Activated naive CD4-positive, alpha-beta T cell treated with anti-CD3 and anti-CD28 coated beads, Interleukin-2, amount 50 U/mL, for 72 hours (primary cell): ENCODE measurements at regions not wholly inside any gene's neighbourhood (a gene's known extent, or its start where the extent isn't known, plus 50 kb on each side); places are given as distances from the start of the nearest gene placed in this dataset.

Source experiments
- ATAC-seq, 2 donors: fragments of 150-1000 bp; cut with Tn5 transposase; 2 replicates each; pipeline ENCODE4 v1.10.0; 2021; ENCODE audit warnings: mild to moderate bottlenecking in 2 of 2, moderate library complexity in 2 of 2
- DNase-seq, 2 donors: peaks; one replicate each; pipeline ENCODE4 v3.0.0; 2021 to 2022; ENCODE audit warnings: low spot score in 2 of 2
- H3K27ac Mint-ChIP-seq, 2 donors: one replicate each; pipeline ENCODE4 v1.8.0; 2022; ENCODE audit warnings: mild to moderate bottlenecking in 2 of 2, mixed read lengths in 2 of 2
- H3K36me3 Mint-ChIP-seq, 2 donors: one replicate each; pipeline ENCODE4 v1.8.0; 2022; ENCODE audit warnings: mixed read lengths in 2 of 2
- H3K9me3 Mint-ChIP-seq, 2 donors: one replicate each; pipeline ENCODE4 v1.8.0; 2022; ENCODE audit warnings: mixed read lengths in 2 of 2

DNA sequence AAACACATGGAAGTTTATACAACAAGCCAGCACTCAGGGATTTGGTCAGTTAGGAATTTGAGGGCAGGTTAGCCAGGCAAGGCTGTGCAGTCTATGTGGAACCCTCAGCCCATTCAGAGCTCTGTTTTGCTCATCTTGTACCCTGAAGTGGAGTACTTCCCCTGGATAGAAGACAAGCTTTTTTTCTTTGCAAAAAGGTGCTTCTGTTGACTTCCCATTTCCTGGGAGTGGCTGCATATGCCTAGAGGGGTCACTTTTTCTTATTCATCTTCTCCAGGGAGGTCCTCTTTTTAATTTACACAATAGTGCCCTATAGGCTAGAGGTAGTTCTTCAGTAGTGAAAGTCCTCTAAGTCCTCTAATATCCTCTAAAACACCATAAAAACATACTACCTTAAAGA is 225.0 kb upstream of the P2RY1 start:
- H3K27ac Mint-ChIP-seq: no peak overlapping the region
- no peak for DNase-seq
- no peaks in the 10 kb centered on the region for H3K36me3 Mint-ChIP-seq
- no peak for ATAC-seq
- H3K9me3 Mint-ChIP-seq: peaks cover 0 to under 1% of the 10 kb centered on the region in 2 donors

GRCh38 chr3:152610622-152611021 is 224.3 kb upstream of the P2RY1 start:
- no peaks in the 10 kb centered on the region for H3K36me3 Mint-ChIP-seq
- H3K27ac Mint-ChIP-seq: no peak overlapping the region
- ATAC-seq (no peak), DNase-seq (no peak)
- H3K9me3 Mint-ChIP-seq: no peaks in the 10 kb centered on the region

- Mint-ChIP-seq H3K27ac (no peak overlapping the region), H3K9me3 (no peaks in the 10 kb centered on the region), H3K36me3 (no peaks in the 10 kb centered on the region)
- no peak for ATAC-seq
- DNase-seq: no peak
Measured at GRCh38 chr3:152611905-152612304, 223.0 kb upstream of the P2RY1 start.

DNA sequence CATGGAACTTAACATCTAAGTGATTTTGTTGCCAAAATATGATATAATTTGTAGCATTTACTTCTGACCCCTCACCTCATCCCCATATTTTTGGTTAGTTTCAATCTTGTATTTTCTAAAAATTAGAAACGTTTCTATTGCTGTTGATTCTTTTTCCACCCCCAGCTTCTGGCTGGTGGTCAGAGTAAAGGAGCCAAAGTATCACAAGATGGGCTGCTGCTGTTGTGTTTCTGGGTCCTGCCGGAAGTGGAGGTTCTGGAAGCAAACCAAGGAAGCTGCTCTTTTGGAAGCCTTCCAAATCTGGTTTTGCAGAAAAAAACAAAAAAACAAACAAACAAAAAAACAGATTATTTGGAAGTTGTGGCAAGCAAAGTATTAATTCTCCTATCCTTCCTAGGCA is 221.1 kb upstream of the P2RY1 start:
- Mint-ChIP-seq H3K27ac (no peak overlapping the region), H3K9me3 (no peaks in the 10 kb centered on the region), H3K36me3 (no peaks in the 10 kb centered on the region)
- ATAC-seq (no peak), DNase-seq (no peak)

DNA sequence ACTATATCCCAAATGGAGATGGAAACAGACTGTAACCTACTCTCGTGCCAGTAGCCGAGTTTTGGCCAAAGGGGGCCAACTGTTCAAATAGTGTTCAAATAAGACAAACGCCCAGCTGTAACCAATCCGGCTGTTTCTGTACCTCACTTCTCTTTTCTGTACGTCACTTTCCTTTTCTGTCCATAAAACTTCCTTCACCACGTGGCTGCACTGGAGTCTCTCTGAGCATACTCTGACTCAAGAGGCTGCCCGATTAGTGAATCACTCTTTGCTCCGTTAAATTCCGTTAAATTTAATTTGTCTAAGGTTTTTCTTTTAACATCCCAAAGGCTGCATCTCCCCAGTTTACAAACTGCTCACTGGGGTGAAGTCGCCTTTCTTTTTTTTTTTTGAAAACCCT is 219.2 kb upstream of the P2RY1 start:
- Mint-ChIP-seq H3K27ac (no peak overlapping the region), H3K9me3 (no peaks in the 10 kb centered on the region), H3K36me3 (no peaks in the 10 kb centered on the region)
- DNase-seq (no peak), ATAC-seq (no peak)

- DNase-seq (no peak), ATAC-seq (no peak)
- no peaks in the 10 kb centered on the region for H3K9me3 Mint-ChIP-seq
- no peak overlapping the region for H3K27ac Mint-ChIP-seq
- no peaks in the 10 kb centered on the region for H3K36me3 Mint-ChIP-seq
Measured at GRCh38 chr3:152617609-152618008, 217.3 kb upstream of the P2RY1 start.

DNA sequence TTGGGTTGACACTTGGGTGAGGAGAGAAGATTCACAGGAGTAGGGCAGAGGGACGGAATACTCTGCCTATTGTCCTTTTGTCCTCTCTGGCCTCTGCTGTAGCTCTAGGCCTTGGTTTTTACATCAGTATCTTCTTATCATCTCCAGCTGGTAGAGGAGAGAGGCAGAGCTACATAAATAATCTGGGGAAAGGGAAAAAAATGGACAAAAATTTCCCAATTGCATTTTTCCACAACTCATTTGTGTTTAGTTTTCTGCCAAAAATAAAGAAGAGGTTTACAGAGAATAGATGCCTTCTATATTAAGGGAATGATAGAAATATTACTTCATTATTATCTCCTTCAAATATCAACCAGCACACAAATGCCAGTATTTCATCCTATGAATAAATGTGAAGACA is 216.4 kb upstream of the P2RY1 start:
- no peak for ATAC-seq
- no peak for DNase-seq
- Mint-ChIP-seq H3K36me3 (no peaks in the 10 kb centered on the region), H3K9me3 (no peaks in the 10 kb centered on the region), H3K27ac (no peak overlapping the region)

DNA sequence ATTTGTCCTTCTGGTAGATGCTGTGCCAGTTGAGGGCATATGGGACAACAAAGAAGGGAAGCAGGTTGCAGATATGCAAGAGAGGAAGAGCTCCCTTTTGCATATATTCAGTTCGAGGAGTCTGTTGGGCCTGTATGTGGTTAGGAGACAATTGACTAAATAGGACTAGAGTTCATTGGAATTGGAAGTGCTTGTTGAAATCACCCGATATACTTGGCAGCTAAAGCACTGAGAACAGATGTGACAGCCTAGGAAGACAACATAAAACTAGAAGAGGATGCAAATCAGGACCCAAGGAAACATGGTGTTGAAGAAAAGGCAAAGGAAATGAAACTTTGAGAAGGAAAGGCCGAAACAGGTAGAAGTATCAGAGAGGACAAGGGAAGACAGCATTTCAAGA is 215.2 kb upstream of the P2RY1 start:
- Mint-ChIP-seq H3K27ac (no peak overlapping the region), H3K36me3 (no peaks in the 10 kb centered on the region), H3K9me3 (no peaks in the 10 kb centered on the region)
- ATAC-seq (no peak), DNase-seq (no peak)

DNA sequence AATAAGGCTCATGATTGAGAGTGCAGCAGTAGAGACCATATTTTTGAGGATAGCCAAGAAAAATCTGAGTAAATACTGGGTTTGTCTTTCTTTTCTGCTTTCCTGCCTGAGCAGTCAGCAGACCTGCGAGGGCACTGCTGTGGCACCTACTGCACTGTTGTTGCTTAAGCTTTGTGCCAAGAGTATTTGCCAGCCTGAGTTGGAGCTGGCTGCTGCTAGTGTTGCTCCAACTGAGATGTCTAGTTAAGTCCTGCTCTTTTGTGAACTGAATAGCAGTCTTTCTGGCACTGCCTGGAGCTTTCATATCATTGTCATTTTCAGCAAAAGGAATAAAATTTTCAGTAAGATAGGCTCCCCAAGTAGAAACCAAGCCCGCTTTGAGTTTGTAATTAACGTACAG is 214.5 kb upstream of the P2RY1 start:
- H3K9me3 Mint-ChIP-seq: no peaks in the 10 kb centered on the region

GRCh38 chr3:152621006-152621868 is 213.7 kb upstream of the P2RY1 start:
- H3K36me3 Mint-ChIP-seq: no peaks in the 10 kb centered on the region
- no peak for ATAC-seq
- H3K27ac Mint-ChIP-seq: no peak overlapping the region

More for the DNA sequence above, 214.5 kb upstream of the P2RY1 start:
- Mint-ChIP-seq H3K36me3 (no peaks in the 10 kb centered on the region), H3K27ac (no peak overlapping the region)
- DNase-seq (no peak), ATAC-seq (no peak)

DNA sequence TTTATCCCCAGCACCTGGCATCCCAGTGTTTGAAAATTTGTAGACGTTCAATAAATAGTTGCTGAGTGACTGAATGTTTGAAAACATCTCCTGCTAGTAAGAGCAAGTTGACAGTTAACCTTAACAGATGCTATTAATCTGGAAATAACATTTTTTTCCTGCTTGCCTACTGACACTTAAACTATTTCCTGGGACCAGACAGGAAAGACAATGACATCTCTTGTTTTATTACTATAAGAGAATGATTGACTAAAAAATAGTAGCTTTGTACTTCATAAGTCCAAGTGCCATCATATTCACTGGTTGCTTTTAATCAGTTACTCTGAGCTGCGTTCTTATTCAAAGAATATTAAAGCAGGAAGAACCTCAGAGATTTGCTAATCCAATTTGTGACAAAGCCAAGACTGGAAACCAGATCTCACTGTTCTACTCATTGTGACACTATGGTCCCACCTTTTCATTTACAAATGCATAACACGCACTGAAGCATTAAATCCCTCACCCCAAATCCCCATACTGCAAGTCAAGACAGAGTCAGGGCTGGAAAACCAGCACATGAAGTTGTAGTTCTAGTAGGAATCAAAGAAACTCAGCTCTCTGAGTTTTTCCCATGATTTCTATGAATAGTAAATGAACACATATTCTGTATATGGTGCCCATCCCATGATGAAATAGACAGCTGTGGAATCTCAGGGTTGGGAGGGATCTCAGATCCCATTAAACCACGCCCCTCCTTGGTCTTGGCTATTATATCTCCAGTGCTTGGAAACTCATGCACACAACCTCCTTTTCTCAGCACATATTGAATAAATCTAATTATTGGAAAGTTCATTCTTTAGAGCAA is 212.7 kb upstream of the P2RY1 start:
- no peaks in the 10 kb centered on the region for H3K36me3 Mint-ChIP-seq
- H3K27ac Mint-ChIP-seq: no peak overlapping the region
- ATAC-seq: no peak
- DNase-seq: no peak
- no peaks in the 10 kb centered on the region for H3K9me3 Mint-ChIP-seq

More at GRCh38 chr3:152621006-152621868, 213.7 kb upstream of the P2RY1 start:
- DNase-seq: no peak
- H3K9me3 Mint-ChIP-seq: no peaks in the 10 kb centered on the region

- no peak overlapping the region for H3K27ac Mint-ChIP-seq
- no peaks in the 10 kb centered on the region for H3K9me3 Mint-ChIP-seq
- DNase-seq (no peak), ATAC-seq (no peak)
- no peaks in the 10 kb centered on the region for H3K36me3 Mint-ChIP-seq
Measured at GRCh38 chr3:152622811-152623167, 212.1 kb upstream of the P2RY1 start.

DNA sequence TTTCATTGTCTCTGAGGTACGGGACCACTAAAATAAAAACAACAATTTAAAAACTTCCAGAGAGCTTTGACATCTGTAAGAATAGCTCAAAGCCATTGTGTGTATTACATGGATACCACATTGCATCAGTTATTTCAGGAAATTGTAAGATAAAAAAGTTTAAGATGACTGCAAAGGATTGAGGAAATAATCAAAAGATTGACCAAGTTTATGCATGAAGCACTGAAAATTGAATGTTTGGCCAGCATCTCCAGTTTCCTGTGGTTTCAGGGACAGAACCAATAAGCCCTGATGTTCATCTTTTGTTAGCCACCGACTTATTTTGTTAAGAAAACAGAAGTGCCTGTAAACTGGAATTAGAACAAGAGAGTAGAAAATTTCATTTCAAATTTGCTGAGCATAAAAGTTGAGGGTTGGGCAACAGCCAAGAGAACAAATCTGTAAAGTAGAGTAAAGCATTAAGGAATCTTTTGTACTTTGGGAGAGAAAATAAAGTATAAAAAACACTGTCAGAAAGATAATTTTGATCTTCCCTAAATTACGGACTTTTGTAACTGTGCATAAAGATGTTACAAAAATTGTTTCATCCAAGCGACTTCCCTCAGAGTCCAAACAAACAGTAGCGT is 211.5 kb upstream of the P2RY1 start:
- no peak overlapping the region for H3K27ac Mint-ChIP-seq
- H3K36me3 Mint-ChIP-seq: no peaks in the 10 kb centered on the region
- H3K9me3 Mint-ChIP-seq: no peaks in the 10 kb centered on the region
- DNase-seq: no peak
- ATAC-seq: no peak

- DNase-seq (no peak), ATAC-seq (no peak)
- Mint-ChIP-seq H3K36me3 (no peaks in the 10 kb centered on the region), H3K27ac (no peak overlapping the region), H3K9me3 (peaks cover 0 to 7% of the 10 kb centered on the region in 2 donors)
Measured at GRCh38 chr3:152626226-152626625, 208.7 kb upstream of the P2RY1 start.

DNA sequence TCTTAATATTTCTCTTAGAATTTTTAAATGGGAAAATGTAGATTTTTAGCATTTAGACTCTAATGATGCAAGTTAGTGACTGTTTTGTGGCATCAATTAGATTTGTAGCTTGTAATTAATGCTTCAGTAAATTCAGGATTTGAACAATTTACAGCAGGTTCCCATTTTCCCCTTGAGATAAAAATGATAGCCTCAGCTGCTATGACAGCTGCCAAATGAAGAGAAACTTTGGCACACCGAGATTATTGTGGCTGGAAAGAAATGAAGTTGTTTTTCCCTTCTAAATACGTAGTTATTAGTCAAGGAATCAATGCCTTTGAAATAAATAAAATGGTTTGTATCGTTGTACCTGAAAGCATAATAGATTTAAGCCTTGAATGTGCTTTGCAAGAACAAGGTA is 206.4 kb upstream of the P2RY1 start:
- no peaks in the 10 kb centered on the region for H3K36me3 Mint-ChIP-seq
- DNase-seq: no peak
- H3K27ac Mint-ChIP-seq: no peak overlapping the region
- ATAC-seq: no peak
- H3K9me3 Mint-ChIP-seq: peaks cover 0 to 7% of the 10 kb centered on the region in 2 donors

GRCh38 chr3:152629363-152630122 is 205.4 kb upstream of the P2RY1 start:
- Mint-ChIP-seq H3K27ac (no peak overlapping the region), H3K9me3 (peaks cover 0 to 7% of the 10 kb centered on the region in 2 donors), H3K36me3 (no peaks in the 10 kb centered on the region)
- ATAC-seq (no peak), DNase-seq (no peak)

GRCh38 chr3:152635389-152635788 is 199.5 kb upstream of the P2RY1 start:
- Mint-ChIP-seq H3K36me3 (no peaks in the 10 kb centered on the region), H3K27ac (no peak overlapping the region), H3K9me3 (no peaks in the 10 kb centered on the region)
- no peak for DNase-seq
- ATAC-seq: no peak
